ACHN (cell line): ENCODE measurements at regions not wholly inside any gene's neighbourhood (a gene's known extent, or its start where the extent isn't known, plus 50 kb on each side); places are given as distances from the start of the nearest gene placed in this dataset.

Experiments
- DNase-seq: peaks from one replicate; pipeline ENCODE4 v3.0.0-alpha.2; 2015
- in situ Hi-C: cut with HindIII; loops from 2 replicates; pipeline ENCODE4 v1.10.0; 2017; ENCODE audit warnings: low sequenced_read_pairs, low pct_ligation_motif_present, low pct_unique_long_range_greater_than_20kb

DNA sequence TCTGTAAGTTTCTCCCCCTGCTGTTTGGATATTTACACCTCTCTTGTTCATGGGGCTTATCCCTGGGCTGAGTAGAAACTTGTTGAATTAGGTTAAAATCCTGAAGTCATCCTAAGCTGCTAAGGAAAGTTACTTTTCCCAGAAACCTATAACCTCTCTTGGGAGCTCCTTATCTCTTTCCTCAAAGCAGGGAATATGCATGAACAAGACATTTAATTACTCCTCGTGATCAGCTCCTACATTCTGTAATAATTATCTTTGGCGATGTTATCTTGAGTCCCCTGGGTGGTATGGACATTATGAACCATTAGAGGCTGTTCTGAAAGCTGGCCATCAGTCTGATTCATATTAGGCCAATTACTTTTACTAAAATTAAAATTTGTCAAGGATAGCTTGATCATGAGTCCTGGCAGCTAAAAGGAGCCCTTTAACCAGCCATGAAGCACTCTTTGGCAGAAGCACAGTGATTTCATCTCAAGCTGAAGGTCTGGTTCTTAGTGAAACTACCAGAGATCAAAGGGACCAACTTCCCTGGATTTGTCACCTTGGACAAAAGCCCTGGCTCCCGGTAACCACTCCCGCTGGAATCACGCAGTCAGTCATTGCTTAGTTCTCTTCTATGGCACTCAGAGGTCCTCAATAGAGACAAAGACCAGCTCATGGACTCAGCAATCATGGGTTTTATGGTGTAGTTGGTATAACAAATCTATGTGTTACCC is 811.8 kb downstream of the UQCRFS1 start:
- in situ Hi-C loops: no loop called here
- DNase-seq: no peak

DNA sequence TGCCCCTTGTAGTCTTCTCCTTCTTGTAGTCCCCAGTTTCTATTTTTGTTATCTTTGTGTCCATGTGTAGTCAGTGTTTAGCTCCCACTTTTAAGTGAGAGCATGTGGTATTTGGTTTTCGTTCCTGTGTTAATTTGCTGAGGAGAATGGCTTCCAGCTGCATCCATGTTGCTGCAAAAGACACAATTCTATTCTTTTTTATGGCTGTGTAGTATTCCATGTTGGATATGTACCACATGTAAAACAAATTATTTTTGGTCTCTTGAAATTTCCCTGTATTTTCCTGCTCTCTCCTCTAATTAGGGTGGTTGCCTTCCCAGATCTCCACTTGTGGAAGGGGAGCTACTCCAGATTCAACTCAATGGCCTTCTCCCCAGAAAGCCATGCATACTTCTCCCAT is 813.8 kb downstream of the UQCRFS1 start:
- in situ Hi-C loops: no loop called here
- DNase-seq: no peak

DNA sequence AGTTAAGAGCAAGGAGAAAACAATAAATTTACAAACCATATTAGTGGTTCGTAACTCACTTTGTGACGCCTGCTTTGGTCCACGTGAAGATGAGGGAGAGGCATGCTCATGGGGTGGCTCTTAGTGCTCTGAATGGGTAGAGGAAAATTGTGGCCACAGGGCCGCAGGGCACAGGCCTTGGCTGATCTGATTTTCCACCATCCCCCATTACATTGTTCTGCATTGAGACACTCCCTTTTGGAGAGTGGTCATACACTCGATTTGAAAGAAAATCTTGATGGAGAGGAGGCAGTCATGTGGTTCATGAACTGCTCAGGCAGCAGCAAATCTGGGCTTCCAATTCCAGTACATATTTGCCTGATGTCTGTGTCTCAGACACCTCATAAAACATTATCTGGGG is 815.2 kb downstream of the UQCRFS1 start:
- in situ Hi-C loops: no loop called here
- no peak for DNase-seq

GRCh38 chr19:28397306-28397705 is 815.6 kb downstream of the UQCRFS1 start:
- in situ Hi-C loops: no loop called here
- no peak for DNase-seq

DNA sequence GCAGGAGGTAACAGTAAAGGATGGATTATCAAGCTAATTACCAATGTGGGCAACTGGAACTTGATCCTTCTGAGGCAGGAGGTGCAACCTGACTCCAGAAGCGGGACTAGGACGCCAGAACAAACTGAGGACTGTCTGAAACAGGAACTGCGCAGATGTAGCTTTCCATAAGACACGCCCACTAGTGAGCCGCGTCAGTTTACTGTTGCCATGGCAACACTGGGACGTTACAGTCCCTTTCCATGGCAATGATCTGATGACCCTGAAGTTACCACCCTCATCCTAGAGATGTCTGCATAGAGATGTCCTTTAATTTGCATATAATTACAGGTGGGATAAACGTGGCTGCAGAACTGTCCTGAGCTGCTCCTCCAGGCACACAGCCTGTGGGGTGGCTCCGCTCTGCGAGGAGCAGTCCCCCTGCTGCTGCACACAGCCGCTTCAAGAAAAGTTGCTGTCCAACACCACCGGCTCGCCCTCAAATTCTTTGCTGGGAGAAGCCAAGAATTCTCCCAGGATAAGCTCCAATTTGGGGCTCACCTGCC is 816.6 kb downstream of the UQCRFS1 start:
- in situ Hi-C loops: no loop called here
- DNase-seq: no peak

DNA sequence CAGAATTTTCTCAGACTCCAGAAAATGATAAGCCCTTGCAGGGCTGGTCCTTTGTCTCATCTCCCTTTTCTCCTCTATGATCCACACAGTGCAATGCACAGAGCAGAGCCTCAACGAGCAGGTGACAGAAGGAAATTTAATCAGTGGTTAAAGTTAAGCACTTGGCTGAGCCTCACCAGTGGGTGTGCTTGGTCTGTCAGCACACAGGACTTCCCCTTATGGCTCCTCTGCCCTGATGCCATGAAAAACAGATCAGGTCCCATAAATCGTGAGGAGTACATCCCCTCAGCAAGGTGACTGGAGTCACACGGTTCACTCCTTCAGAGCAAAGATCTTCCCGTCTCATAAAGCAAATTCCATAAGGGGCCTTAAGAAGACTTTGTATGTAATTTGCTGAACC is 818.2 kb downstream of the UQCRFS1 start:
- in situ Hi-C loops: no loop called here
- DNase-seq: no peak

GRCh38 chr19:28393574-28394336 is 819.2 kb downstream of the UQCRFS1 start:
- in situ Hi-C loops: no loop called here
- no peak for DNase-seq

DNA sequence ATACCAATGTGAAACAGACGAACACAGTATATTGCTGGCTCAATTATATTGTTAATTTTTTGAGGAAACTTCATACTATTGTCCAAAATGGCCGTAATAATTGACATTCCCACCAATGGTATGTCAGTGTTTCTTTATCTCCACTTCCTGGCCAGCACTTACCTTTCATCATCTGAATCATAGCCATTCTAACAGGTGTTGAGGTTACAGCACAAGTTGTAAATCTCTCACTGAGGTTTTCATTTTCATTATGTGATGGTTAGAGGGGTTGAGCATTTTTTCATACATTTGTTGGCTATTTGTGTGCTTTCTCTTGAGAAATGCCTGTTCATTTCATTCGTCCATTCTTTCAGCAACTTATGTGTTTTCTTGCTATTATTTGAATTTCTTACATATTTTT is 824.0 kb downstream of the UQCRFS1 start:
- in situ Hi-C loops: no loop called here
- no peak for DNase-seq

DNA sequence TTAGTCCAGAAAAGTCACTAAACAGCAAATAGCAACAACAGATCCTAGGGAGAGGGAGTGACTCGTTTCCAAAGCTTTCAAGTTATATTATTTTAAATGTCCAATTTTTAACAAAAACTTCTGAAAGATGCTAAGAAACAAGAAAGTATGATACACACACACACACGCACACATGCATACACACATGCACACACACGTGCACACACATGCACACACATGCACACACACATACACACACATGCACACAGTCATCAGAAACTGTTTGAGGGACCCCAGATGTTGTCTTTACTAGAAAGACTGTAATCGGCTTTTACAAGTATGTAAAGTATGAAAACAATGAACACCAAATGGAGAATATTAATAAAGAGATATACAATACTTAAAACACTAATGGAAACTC is 825.4 kb downstream of the UQCRFS1 start:
- DNase-seq: no peak
- in situ Hi-C loops: no loop called here

GRCh38 chr19:28386470-28386869 is 826.5 kb downstream of the UQCRFS1 start:
- in situ Hi-C loops: no loop called here
- DNase-seq: no peak

DNA sequence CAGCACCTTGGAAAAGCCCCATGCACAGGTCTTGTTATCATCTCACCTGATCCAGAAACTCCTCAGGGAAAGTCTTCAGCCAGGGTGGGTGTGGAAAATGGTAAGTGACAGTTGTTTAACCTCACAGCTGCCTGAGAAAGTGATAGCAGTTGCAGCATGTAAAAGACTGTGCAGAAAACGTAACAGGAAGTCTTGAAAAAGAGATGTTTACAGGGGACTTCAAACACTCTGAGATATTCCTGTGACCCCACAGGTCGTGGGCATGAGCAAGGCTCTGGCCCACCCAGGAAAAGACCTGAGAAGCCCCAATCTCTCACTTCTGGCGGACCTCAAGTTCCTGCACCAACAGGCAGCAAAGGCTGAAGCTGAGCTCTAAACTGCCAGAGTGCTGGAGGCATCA is 826.9 kb downstream of the UQCRFS1 start:
- DNase-seq: no peak
- in situ Hi-C loops: no loop called here

GRCh38 chr19:28377077-28377476 is 835.9 kb downstream of the UQCRFS1 start:
- in situ Hi-C loops: no loop called here
- DNase-seq: peak; percentile 10

- in situ Hi-C loops: no loop called here
- no peak for DNase-seq
Observed at GRCh38 chr19:28374971-28375370, 838.0 kb downstream of the UQCRFS1 start.

DNA sequence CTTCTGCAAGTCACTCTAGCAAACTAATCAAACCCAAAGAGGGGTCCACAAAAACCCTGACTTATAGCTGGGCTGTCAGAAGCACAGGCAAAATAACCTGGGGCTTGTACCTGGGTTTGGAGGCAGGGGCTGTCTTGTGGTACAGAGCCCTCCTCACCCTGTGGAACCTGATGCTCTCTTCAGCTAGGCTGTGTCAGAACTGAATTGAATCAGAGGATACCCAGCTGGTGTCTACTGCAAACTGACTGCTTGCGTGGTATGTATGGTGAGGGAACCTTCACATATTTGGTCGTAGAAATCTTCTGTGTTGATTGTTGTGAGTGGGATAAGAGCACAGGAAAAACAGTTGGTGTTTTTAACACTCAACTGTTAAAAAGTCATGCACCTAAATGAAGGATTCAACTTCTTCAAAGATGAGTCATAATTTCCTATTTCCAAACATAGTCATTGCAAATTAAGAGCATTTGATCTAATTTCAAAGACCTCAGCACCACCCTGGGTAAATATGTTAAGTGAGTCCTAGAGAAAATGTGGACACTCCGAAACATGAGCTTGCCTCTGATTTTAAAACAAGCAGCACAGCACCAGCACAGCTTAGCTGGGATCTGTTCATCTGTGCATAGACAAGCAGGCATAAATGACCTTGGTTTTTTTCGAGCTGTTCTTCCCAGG is 840.2 kb downstream of the UQCRFS1 start:
- in situ Hi-C loops: no loop called here
- no peak for DNase-seq

DNA sequence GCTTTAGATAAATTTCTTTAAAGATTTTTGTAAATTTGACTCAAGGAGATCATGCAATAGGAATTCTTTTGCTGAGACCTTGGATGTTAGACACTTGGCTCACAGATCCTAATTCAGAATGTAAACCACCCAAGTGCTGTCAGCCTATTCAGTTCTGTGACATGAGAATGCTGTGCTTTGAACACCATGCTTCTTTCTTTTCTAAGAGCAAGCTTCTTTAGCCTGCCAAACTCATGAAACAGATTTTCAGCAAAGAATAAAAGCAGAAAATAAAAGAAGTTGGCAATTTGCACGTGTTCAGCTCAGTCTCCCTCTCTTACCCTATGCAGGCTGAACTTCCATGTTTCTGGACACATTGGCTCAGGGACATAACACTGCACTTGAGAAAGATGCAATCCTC is 845.8 kb downstream of the UQCRFS1 start:
- in situ Hi-C loops: no loop called here
- DNase-seq: no peak

- in situ Hi-C loops: no loop called here
- DNase-seq: no peak
Observed at GRCh38 chr19:28363254-28363653, 849.7 kb downstream of the UQCRFS1 start.

DNA sequence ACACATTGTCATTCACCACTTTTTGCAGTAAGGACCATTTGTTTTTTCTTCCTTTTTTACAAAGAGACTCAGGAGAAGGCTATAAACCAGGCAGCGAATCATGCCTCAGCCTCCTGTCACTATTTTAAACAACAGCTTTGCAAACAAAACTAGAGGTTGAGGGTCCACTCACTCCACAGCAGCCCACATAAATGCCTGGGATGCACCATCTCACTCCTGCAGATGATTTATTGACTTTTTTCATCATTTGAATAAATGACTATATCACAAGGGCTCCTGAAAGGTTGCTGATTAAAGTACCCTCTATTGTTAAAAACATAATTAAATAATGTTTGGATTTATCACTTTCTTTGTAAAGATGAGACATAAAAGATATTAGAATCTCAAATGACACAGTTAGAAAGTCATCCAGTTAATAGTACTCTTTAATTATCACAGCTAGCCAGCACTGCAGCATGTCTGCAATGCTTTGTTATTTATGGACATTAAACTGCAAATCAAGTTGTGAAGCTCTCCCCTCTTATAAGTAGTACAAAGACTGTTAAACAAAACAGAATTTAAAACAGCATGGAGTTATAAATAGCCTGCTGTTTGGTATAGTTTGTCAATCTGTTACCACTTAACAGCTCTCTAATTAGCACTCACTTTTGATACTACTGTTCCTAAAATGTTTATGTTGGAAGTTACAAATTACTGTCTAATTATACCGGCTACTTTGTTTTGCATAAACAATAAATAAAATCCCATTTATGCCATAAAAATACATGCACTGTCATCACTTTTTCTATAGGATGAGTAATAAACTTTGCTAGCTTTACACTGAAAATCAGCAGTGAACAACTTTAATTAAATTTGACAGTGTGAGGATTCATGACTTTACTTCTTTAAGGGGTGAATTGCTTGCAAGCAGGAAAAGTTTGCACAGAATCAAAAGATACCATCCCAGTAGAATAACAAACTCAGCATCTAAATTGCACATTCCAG is 853.2 kb downstream of the UQCRFS1 start:
- in situ Hi-C loops: no loop called here
- no peak for DNase-seq

GRCh38 chr19:28358633-28359032 is 854.3 kb downstream of the UQCRFS1 start:
- DNase-seq: no peak
- in situ Hi-C loops: no loop called here
